Brain microvascular endothelial cell (primary cell): ENCODE measurements at regions not wholly inside any gene's neighbourhood (a gene's known extent, or its start where the extent isn't known, plus 50 kb on each side); places are given as distances from the start of the nearest gene placed in this dataset.

Experiments
- DNase-seq: peaks from one replicate; pipeline ENCODE4 v3.0.0-alpha.2; 2020
- H3K27ac ChIP-seq: fragments of 250-450 bp; sonication (Bioruptor Pico); 2 replicates; pipeline ENCODE4 v1.5.1; 2020; ENCODE audit warnings: mild to moderate bottlenecking, moderate library complexity
- H3K27me3 ChIP-seq: fragments of 250-450 bp; sonication (Bioruptor Pico); replicated peaks from 2 replicates; pipeline ENCODE4 v1.5.1; 2020; ENCODE audit warnings: mild to moderate bottlenecking
- H3K36me3 ChIP-seq: fragments of 250-450 bp; sonication (Bioruptor Pico); replicated peaks from 2 replicates; pipeline ENCODE4 v1.5.1; 2020; ENCODE audit warnings: mild to moderate bottlenecking
- H3K4me3 ChIP-seq: 2 replicates; pipeline ENCODE4 v1.5.1; 2011; ENCODE audit warnings: low read depth, mild to moderate bottlenecking, control low read depth, low read length, moderate library complexity
- in situ Hi-C: cut with HindIII; loops from 2 replicates; pipeline ENCODE4 v1.10.0; 2017; ENCODE audit warnings: low sequenced_read_pairs, low pct_ligation_motif_present
- TF ChIP-seq, protein P1 (sequence below): IDR thresholded peaks from 2 replicates; pipeline ENCODE4 v1.5.1; 2011; ENCODE audit warnings: low read depth, mild to moderate bottlenecking, moderate library complexity, low read length, control low read depth, inconsistent platforms; ENCODE audit errors: missing control alignments

DNA sequence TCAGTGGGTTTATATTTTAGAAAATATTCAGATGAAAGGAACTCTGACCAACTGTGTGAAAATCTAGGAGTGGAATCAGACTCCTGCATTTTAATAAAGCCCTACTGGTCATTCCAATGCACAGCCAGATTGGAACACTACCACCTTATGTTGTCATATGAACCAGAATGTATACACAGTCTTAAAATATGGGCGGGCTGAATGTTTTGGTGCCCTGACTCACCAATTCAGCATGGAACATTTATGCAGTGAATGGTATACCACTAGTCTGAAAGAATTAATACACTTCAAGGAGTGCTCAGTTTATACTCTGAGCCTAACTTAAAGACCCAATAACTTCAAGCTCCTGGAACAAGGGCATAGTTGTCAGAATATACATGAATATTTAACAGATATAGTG, 280.9 kb upstream of the TCF4 start:
- Histone ChIP-seq H3K4me3 (no peak overlapping the region), H3K36me3 (no peaks in the 10 kb centered on the region), H3K27ac (no peak overlapping the region), H3K27me3 (no peaks in the 10 kb centered on the region)
- TF ChIP-seq, protein P1, sequence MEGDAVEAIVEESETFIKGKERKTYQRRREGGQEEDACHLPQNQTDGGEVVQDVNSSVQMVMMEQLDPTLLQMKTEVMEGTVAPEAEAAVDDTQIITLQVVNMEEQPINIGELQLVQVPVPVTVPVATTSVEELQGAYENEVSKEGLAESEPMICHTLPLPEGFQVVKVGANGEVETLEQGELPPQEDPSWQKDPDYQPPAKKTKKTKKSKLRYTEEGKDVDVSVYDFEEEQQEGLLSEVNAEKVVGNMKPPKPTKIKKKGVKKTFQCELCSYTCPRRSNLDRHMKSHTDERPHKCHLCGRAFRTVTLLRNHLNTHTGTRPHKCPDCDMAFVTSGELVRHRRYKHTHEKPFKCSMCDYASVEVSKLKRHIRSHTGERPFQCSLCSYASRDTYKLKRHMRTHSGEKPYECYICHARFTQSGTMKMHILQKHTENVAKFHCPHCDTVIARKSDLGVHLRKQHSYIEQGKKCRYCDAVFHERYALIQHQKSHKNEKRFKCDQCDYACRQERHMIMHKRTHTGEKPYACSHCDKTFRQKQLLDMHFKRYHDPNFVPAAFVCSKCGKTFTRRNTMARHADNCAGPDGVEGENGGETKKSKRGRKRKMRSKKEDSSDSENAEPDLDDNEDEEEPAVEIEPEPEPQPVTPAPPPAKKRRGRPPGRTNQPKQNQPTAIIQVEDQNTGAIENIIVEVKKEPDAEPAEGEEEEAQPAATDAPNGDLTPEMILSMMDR, result no peak
- peak; percentile 68 for DNase-seq
- in situ Hi-C loops, result no loop called here

DNA sequence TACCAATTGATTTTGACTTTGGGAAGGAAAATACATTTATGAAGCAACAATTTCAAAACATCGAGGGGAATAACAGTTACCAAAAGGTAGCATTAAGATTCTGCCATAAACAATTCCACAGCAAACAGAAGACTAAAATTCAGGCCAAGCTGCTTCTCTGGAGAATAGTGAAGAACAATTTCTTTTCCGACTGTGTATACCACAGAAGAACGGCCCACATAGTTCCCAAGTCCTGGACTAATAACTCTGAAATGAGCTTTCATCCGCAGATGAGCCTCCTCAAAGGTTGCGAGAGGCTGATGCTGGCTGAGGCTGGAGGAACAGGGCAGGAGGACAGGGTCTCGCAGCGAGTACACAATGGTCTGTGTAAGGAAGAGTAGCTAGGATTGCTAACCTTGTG, 278.9 kb upstream of the TCF4 start:
- no peak for DNase-seq
- TF ChIP-seq, protein P1, result no peak
- H3K4me3 ChIP-seq, result no peak overlapping the region
- no peaks in the 10 kb centered on the region for H3K36me3 ChIP-seq
- no peak overlapping the region for H3K27ac ChIP-seq
- in situ Hi-C loops, result no loop called here
- no peaks in the 10 kb centered on the region for H3K27me3 ChIP-seq

DNA sequence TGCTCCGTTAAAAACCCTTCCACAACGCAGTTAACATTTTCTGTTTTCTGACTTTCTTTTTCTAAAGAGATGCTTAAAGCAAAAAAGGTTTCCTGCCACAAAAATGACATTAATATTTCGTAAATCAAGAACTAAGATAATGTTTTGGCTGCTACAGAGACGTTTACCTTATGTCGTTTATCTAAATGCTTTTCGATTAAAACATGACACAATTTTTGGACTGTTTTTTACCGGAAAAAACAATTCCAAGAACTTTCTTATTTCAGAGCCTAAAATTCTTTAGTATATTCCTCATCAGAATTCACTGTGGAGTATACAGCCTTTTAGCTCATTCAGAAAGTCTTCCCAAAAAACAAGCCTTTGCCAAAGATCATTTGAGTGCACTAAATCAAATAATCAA, 278.0 kb upstream of the TCF4 start:
- Histone ChIP-seq H3K4me3 (no peak overlapping the region), H3K36me3 (no peaks in the 10 kb centered on the region), H3K27ac (no peak overlapping the region), H3K27me3 (no peaks in the 10 kb centered on the region)
- TF ChIP-seq, protein P1, result no peak
- DNase-seq, result no peak
- in situ Hi-C loops, result no loop called here

DNA sequence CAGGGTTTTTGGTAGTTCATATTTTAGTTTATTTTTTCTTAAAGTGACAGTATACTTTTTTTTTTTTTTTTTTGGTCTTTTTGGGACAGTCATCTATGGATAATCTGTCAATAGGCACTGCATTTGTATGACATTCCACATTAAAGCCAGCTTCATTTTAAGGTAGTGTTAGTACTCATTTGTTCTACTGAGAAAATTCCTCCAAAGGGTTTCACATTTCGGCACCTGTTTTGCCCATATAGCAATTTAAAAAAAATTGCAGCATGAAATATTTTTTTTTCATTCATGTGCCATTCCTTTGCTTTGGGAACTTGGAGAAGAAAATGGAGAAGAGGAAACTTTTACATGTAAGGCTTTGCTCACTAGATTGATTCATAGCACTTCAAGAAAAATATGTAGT, 276.3 kb upstream of the TCF4 start:
- in situ Hi-C loops, result no loop called here

DNA sequence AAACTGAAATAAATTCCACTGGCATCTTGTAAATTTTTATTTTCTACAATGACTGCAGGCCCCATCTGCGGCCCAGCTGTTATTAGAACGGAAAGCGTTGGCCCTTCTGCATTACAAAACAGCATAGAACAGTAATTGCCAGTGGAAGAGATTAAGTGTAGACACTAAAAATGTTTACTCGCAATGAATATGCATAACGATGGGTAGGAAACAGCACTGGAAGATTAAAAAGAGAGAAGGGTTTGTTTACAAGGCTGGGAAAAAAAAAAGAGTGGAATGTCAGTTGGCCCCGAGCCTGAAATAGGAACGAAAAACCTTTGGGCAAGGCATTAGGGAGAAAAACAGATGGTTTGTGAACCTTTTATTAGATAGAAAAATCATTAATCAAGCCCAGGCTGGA, 275.9 kb upstream of the TCF4 start:
- Histone ChIP-seq H3K27me3 (no peaks in the 10 kb centered on the region), H3K27ac (no peak overlapping the region), H3K4me3 (no peak overlapping the region), H3K36me3 (no peaks in the 10 kb centered on the region)
- in situ Hi-C loops, result no loop called here
- TF ChIP-seq, protein P1, result no peak
- no peak for DNase-seq

More for the DNA sequence above, 276.3 kb upstream of the TCF4 start:
- TF ChIP-seq, protein P1, result no peak
- Histone ChIP-seq H3K4me3 (no peak overlapping the region), H3K27ac (no peak overlapping the region), H3K36me3 (no peaks in the 10 kb centered on the region), H3K27me3 (no peaks in the 10 kb centered on the region)
- DNase-seq, result no peak

DNA sequence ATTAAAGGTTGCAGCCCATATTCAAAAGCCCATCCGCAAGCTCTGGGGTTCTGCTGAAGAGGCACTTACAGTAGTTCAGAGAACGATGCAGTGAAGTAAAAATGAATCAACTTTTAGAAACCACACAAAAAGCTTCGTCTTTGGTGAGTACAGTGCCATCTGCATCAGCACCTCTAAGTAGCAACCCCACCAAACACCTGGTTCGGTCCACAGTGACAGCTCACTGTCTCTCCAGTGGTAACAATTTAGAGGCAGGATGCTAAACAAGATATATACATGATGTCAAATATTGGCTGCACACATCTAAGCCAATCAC, 275.4 kb upstream of the TCF4 start:
- Histone ChIP-seq H3K36me3 (no peaks in the 10 kb centered on the region), H3K27me3 (no peaks in the 10 kb centered on the region), H3K27ac (no peak overlapping the region), H3K4me3 (no peak overlapping the region)
- in situ Hi-C loops, result no loop called here
- TF ChIP-seq, protein P1, result no peak
- DNase-seq, result no peak
